ENCODE measurements at regions not wholly inside any gene's neighbourhood (a gene's known extent, or its start where the extent isn't known, plus 50 kb on each side); places are given as distances from the start of the nearest gene placed in this dataset.

DNA sequence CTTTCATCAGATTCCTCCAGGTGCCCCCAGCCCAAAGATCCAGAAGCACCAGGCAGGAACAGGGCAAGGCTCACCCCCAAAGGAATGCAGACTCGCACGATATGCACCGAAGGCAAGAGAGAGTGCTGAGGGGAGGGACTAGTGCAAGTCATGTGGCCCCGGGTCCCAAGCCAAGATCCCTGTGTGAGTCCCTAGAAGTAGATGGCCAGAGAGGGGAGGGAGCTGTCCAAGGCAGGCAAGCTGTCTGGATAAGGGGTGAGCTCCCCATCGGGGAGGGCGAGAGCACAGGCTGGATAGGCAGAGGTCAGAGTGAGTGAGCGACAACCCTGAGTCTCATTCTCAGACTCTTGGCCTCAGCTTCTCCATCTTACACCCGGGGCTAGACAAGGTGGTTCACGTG lies 171.5 kb upstream of the LINGO1 start:
- Histone ChIP-seq H3K9me3 (no peaks in the 10 kb centered on the region), H3K36me3 (no peaks in the 10 kb centered on the region), H3K4me3 (no peak overlapping the region), H3K27me3 (no peaks in the 10 kb centered on the region), H3K27ac (no peak overlapping the region), H3K4me1 (no peaks in the 10 kb centered on the region)
- ATAC-seq, result no peak
- TF ChIP-seq POLR2AphosphoS5 (IDR thresholded peaks at IDR 0.05) (no peak), POLR2A (IDR thresholded peaks at IDR 0.05) (no peak), EP300 (IDR thresholded peaks at IDR 0.05) (no peak)
- TF ChIP-seq, protein P1, sequence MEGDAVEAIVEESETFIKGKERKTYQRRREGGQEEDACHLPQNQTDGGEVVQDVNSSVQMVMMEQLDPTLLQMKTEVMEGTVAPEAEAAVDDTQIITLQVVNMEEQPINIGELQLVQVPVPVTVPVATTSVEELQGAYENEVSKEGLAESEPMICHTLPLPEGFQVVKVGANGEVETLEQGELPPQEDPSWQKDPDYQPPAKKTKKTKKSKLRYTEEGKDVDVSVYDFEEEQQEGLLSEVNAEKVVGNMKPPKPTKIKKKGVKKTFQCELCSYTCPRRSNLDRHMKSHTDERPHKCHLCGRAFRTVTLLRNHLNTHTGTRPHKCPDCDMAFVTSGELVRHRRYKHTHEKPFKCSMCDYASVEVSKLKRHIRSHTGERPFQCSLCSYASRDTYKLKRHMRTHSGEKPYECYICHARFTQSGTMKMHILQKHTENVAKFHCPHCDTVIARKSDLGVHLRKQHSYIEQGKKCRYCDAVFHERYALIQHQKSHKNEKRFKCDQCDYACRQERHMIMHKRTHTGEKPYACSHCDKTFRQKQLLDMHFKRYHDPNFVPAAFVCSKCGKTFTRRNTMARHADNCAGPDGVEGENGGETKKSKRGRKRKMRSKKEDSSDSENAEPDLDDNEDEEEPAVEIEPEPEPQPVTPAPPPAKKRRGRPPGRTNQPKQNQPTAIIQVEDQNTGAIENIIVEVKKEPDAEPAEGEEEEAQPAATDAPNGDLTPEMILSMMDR (IDR thresholded peaks at IDR 0.05), result no peak
- WGBS, 2 donors (ENCODE audit: low coverage in 1 of 2), result 85 to 100% methylated on average over 1 to 5 of the region's 9 CpGs

DNA sequence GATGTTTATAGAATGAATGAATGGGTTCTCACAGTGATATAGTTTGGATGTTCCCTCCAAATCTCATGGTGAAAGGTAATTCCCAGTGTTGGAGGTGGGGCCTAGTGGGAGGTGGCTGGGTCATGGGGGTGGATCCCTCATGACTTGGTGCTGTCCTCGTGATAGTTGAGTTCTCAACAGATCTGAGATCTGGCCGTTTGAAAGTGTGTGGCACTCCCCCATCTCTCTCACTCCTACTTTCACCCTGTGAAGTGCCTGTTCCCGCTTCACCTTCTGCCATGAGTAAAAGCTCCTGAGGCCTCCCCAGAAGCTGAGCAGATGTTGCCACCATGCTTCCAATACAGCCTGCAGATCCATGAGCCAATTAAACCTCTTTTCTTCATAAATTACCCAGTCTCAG lies 170.8 kb upstream of the LINGO1 start:
- WGBS, 2 donors (ENCODE audit: low coverage in 1 of 2), result 48 to 73% methylated on average over 2 to 3 of the region's 3 CpGs
- Histone ChIP-seq H3K4me1 (no peaks in the 10 kb centered on the region), H3K36me3 (no peaks in the 10 kb centered on the region), H3K9me3 (no peaks in the 10 kb centered on the region), H3K4me3 (no peak overlapping the region), H3K27ac (no peak overlapping the region), H3K27me3 (no peaks in the 10 kb centered on the region)
- TF ChIP-seq POLR2AphosphoS5 (IDR thresholded peaks at IDR 0.05) (no peak), POLR2A (IDR thresholded peaks at IDR 0.05) (no peak), EP300 (IDR thresholded peaks at IDR 0.05) (no peak)
- TF ChIP-seq, protein P1 (IDR thresholded peaks at IDR 0.05), result no peak
- ATAC-seq, result no peak

DNA sequence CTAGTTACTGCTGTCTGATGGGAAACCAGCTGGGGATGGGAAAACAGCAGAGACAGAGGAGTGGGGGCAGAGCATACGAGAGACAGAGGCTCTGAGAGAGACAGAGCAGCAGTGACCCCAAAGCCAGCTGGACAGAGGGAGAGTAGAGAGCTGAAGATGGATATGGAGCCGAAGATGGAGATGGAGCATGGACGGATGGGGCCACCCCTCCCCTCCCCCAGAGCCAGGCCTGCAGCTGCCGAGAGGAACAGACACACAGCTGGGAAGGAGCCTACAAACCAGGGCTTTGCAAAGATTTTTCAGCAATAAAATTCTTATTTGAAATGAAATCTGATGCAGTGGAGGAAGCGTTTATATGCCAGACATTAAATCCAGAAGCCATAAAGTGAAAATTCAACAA lies 167.6 kb upstream of the LINGO1 start:
- H3K9me3 ChIP-seq, result no peaks in the 10 kb centered on the region
- ATAC-seq, result no peak
- no peak overlapping the region for H3K27ac ChIP-seq
- H3K4me3 ChIP-seq, result no peak overlapping the region
- WGBS, 2 donors (ENCODE audit: low coverage in 1 of 2), result 40 to 61% methylated on average over 4 to 5 of the region's 5 CpGs
- H3K4me1 ChIP-seq, result no peaks in the 10 kb centered on the region
- no peaks in the 10 kb centered on the region for H3K36me3 ChIP-seq
- TF ChIP-seq EP300 (IDR thresholded peaks at IDR 0.05) (no peak), POLR2AphosphoS5 (IDR thresholded peaks at IDR 0.05) (no peak), POLR2A (IDR thresholded peaks at IDR 0.05) (no peak)
- TF ChIP-seq, protein P1 (IDR thresholded peaks at IDR 0.05), result no peak
- peaks cover 11% of the 10 kb centered on the region for H3K27me3 ChIP-seq

DNA sequence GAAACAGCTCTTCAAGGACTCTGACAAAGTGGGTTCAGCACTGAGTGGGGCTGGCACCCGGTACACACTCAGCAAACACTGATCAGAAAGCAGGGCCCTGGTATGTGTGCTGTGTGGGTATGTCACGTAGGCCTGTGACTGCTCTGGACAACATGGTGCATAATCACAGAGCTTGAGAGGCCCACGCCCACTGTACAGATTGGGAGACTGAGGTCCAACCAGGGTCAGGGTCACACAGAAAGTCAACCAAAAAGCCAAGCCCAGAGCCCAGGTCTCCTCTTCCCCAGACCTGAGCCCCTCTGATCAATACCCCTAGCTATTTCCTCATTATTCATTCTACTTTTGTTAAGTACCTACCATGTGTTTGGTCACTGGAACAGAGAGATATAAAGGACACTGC lies 166.1 kb upstream of the LINGO1 start:
- Histone ChIP-seq H3K36me3 (no peaks in the 10 kb centered on the region), H3K4me3 (no peak overlapping the region), H3K9me3 (no peaks in the 10 kb centered on the region), H3K27ac (no peak overlapping the region), H3K4me1 (no peaks in the 10 kb centered on the region), H3K27me3 (peaks cover 19% of the 10 kb centered on the region)
- ATAC-seq, result no peak
- TF ChIP-seq EP300 (IDR thresholded peaks at IDR 0.05), result no peak
- TF ChIP-seq POLR2AphosphoS5 (IDR thresholded peaks at IDR 0.05), result no peak
- no peak for TF ChIP-seq POLR2A (IDR thresholded peaks at IDR 0.05)
- TF ChIP-seq, protein P1 (IDR thresholded peaks at IDR 0.05), result no peak
- no CpG with 5 or more reads among the region's 3 CpGs for WGBS, 2 donors (ENCODE audit: low coverage in 1 of 2)

DNA sequence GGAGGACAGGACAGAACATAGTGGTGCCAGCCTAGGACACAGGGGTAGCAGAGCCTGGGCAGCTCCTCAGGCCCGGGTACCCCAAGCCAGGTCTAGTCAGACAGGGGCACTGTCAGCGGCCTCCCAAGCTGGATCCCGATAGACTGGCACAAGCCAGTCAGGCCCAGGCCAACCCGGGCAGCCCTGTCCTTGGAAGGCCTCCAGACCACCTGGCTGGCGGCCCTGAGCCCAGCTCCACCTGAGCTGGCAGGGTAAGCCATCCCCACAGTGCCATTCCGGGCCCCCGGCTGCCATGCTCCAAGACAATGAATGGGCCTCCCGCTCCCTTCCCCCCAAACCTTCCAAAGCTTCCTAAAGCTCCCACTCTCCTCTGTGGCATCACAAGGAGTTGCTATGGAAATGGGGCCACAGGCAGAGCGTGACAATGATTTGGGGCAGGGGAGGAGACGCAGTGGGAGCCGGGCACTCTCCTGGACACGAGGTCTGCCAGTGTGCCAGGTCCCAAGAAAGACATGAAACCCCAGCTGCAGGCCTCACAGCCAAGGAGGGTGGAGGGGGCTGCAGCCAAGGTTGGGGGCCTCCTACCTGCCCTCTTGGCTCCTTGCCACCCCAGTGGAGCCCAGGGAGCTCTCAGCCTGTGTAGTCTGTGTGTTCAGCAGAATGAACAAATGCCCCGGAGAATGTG lies 165.6 kb upstream of the LINGO1 start:
- no CpG with 5 or more reads among the region's 13 CpGs for WGBS, 2 donors (ENCODE audit: low coverage in 1 of 2)
- H3K9me3 ChIP-seq, result no peaks in the 10 kb centered on the region
- H3K36me3 ChIP-seq, result no peaks in the 10 kb centered on the region
- TF ChIP-seq POLR2A (IDR thresholded peaks at IDR 0.05) (no peak), POLR2AphosphoS5 (IDR thresholded peaks at IDR 0.05) (no peak), EP300 (IDR thresholded peaks at IDR 0.05) (no peak)
- TF ChIP-seq, protein P1 (IDR thresholded peaks at IDR 0.05), result no peak
- peaks cover 19% of the 10 kb centered on the region for H3K27me3 ChIP-seq
- no peak overlapping the region for H3K27ac ChIP-seq
- ATAC-seq, result no peak
- H3K4me1 ChIP-seq, result no peaks in the 10 kb centered on the region
- no peak overlapping the region for H3K4me3 ChIP-seq
